HCT116 (cell line): ENCODE measurements at regions not wholly inside any gene's neighbourhood (a gene's known extent, or its start where the extent isn't known, plus 50 kb on each side); places are given as distances from the start of the nearest gene placed in this dataset.

Experiments
- ATAC-seq: fragments of 200-7000 bp; cut with Tn5 transposase; 2 replicates; pipeline ENCODE4 v1.9.1; 2020; ENCODE audit warnings: mild to moderate bottlenecking, moderate library complexity
- BruUV-seq: library from RNA; stranded (reverse); fragments of 400-500 nt; replicated peaks from 2 replicates; lab custom pipeline; 2021; lab: Mats Ljungman, UMichigan
- CTCF ChIA-PET: fragments of 300-600 bp; sonication (Branson Sonifier 250); formaldehyde crosslinking; loops from one replicate; lab custom pipeline; 2021; ENCODE audit warnings: antibody characterized with exemption; lab: Charles Lee
- POLR2A ChIA-PET: fragments of 300-600, 350-600 bp; sonication (Branson Sonifier 250); formaldehyde crosslinking; loops from one replicate; lab custom pipeline; 2021; ENCODE audit warnings: antibody characterized with exemption; lab: Charles Lee
- RAD21 ChIA-PET, 2 experiments: fragments of 300-600 bp; sonication (Branson Sonifier 250); formaldehyde crosslinking; loops; one replicate each; lab custom pipeline; 2023; ENCODE audit warnings: low total read pairs in 2 of 2; ENCODE audit not compliant: uncharacterized antibody in 2 of 2, unreplicated experiment in 2 of 2, low non-redundant PET in 1 of 2; lab: Charles Lee
- DNase-seq: peaks from one replicate; pipeline ENCODE4 v3.0.0-alpha.2; 2010; ENCODE audit warnings: low read depth, low spot score
- H2AFZ ChIP-seq: fragments of 200-600 bp; shearing (Covaris generic), sonication (generic); 2 replicates; pipeline ENCODE4 v1.6.1; 2017; ENCODE audit warnings: low read depth, mixed run types, mixed read lengths, antibody characterized with exemption, low read length; ENCODE audit not compliant: poor library complexity, severe bottlenecking
- H3K27ac ChIP-seq: 2 replicates; pipeline ENCODE4 v1.5.1; 2012; ENCODE audit warnings: low read depth, low read length
- H3K27me3 ChIP-seq: fragments of 200-600 bp; sonication (generic); 2 replicates; pipeline ENCODE4 v1.6.1; 2016; ENCODE audit warnings: mixed run types, low read length, mixed read lengths; ENCODE audit not compliant: insufficient read depth
- H3K36me3 ChIP-seq, 2 experiments: fragments of 200-500 bp in 1 of 2; fragments of 200-600 bp in 1 of 2; sonication (Bioruptor generic) in 1 of 2; sonication (generic) in 1 of 2; 2 replicates each; pipeline versions ENCODE4 v1.5.1 to v1.6.1; 2014 to 2016; ENCODE audit warnings: low read length in 2 of 2, inconsistent platforms in 1 of 2, mixed read lengths in 1 of 2, mixed run types in 1 of 2; ENCODE audit not compliant: insufficient read depth in 2 of 2, control insufficient read depth in 1 of 2
- H3K4me1 ChIP-seq, 2 experiments: fragments of 200-600 bp in 1 of 2; sonication (generic) in 1 of 2; 2 replicates each; pipeline versions ENCODE4 v1.5.1 to v1.6.1; 2012 to 2017; ENCODE audit warnings: low read length in 2 of 2, inconsistent platforms in 1 of 2, mild to moderate bottlenecking in 1 of 2, mixed read lengths in 1 of 2, mixed run types in 1 of 2, moderate library complexity in 1 of 2; ENCODE audit not compliant: insufficient read depth in 2 of 2, control insufficient read depth in 1 of 2
- H3K4me2 ChIP-seq: fragments of 200-600 bp; sonication (generic); 2 replicates; pipeline ENCODE4 v1.6.1; 2017; ENCODE audit warnings: mixed run types, low read length, mixed read lengths
- H3K4me3 ChIP-seq, 2 experiments: fragments of 200-600 bp in 1 of 2; sonication (generic) in 1 of 2; replicated peaks in 1 of 2; 2 replicates each; pipeline ENCODE4 v1.5.1; 2011 to 2016; ENCODE audit warnings: low read length in 2 of 2, control low read depth in 1 of 2, low read depth in 1 of 2, mild to moderate bottlenecking in 1 of 2, mixed read lengths in 1 of 2, mixed run types in 1 of 2
- H3K79me2 ChIP-seq: fragments of 200-600 bp; sonication (generic); 2 replicates; pipeline ENCODE4 v1.6.1; 2017; ENCODE audit warnings: mild to moderate bottlenecking, mixed run types, low read length, moderate library complexity, mixed read lengths; ENCODE audit not compliant: insufficient read depth
- H3K9ac ChIP-seq: fragments of 200-600 bp; sonication (generic); 2 replicates; pipeline ENCODE4 v1.6.1; 2016; ENCODE audit warnings: low read length, mixed read lengths
- H3K9me2 ChIP-seq: fragments of 200-600 bp; sonication (generic), shearing (Covaris generic); 2 replicates; pipeline ENCODE4 v1.6.1; 2017; ENCODE audit warnings: mixed run types, mild to moderate bottlenecking, moderate library complexity; ENCODE audit not compliant: insufficient read depth
- H3K9me3 ChIP-seq, 2 experiments: fragments of 200-500 bp in 1 of 2; fragments of 200-600 bp in 1 of 2; sonication (Bioruptor generic) in 1 of 2; sonication (generic) in 1 of 2; 2 replicates each; pipeline ENCODE4 v1.6.1; 2014 to 2017; ENCODE audit warnings: low read length in 2 of 2, mixed read lengths in 2 of 2, inconsistent platforms in 1 of 2, low read depth in 1 of 2, mild to moderate bottlenecking in 1 of 2, mixed run types in 1 of 2, moderate library complexity in 1 of 2; ENCODE audit not compliant: control insufficient read depth in 1 of 2, insufficient read depth in 1 of 2
- H4K20me1 ChIP-seq: fragments of 200-600 bp; sonication (generic), shearing (Covaris generic); 2 replicates; pipeline ENCODE4 v1.6.1; 2017; ENCODE audit warnings: mixed run types, mild to moderate bottlenecking, moderate library complexity; ENCODE audit not compliant: insufficient read depth
- ATF3 ChIP-seq: IDR thresholded peaks from 2 replicates; pipeline ENCODE4 v1.6.1; 2012
- CBX3 ChIP-seq: IDR thresholded peaks from 2 replicates; pipeline ENCODE4 v1.6.1; 2012; ENCODE audit warnings: low read depth
- CEBPB ChIP-seq: IDR thresholded peaks from 2 replicates; pipeline ENCODE4 v1.6.1; 2012; ENCODE audit warnings: low read depth
- CTCF ChIP-seq, 3 experiments: fragments of 200-600 bp in 1 of 3; sonication (generic) in 1 of 3; IDR thresholded peaks in 2 of 3; conservative IDR thresholded peaks in 1 of 3; 2 replicates each; pipeline ENCODE4 v1.5.1; 2012 to 2017; ENCODE audit warnings: low read depth in 2 of 3, low read length in 2 of 3, antibody characterized with exemption in 1 of 3, borderline replicate concordance in 1 of 3, control low read depth in 1 of 3, mild to moderate bottlenecking in 1 of 3, mixed read lengths in 1 of 3, mixed run types in 1 of 3, moderate library complexity in 1 of 3; ENCODE audit not compliant: insufficient read depth in 1 of 3
- EGR1 ChIP-seq: IDR thresholded peaks from 2 replicates; pipeline ENCODE4 v1.6.1; 2012; ENCODE audit warnings: low read depth
- ELF1 ChIP-seq: IDR thresholded peaks from 2 replicates; pipeline ENCODE4 v1.6.1; 2012; ENCODE audit warnings: low read depth, borderline replicate concordance
- EZH2 ChIP-seq: fragments of 200-600 bp; sonication (generic); IDR thresholded peaks from 2 replicates; pipeline ENCODE4 v1.6.1; 2017; ENCODE audit warnings: antibody characterized with exemption, mixed run types
- EZH2phosphoT487 ChIP-seq: fragments of 200-600 bp; IDR thresholded peaks from 2 replicates; pipeline ENCODE4 v1.6.1; 2018; ENCODE audit warnings: antibody characterized with exemption, borderline replicate concordance
- MAX ChIP-seq: IDR thresholded peaks from 2 replicates; pipeline ENCODE4 v1.6.1; 2012
- POLR2A ChIP-seq: IDR thresholded peaks from 2 replicates; pipeline ENCODE4 v1.7.0; 2011; ENCODE audit warnings: borderline replicate concordance; ENCODE audit not compliant: insufficient read depth, insufficient read length; ENCODE audit errors: extremely low read depth
- POLR2AphosphoS5 ChIP-seq: IDR thresholded peaks from 2 replicates; pipeline ENCODE4 v1.6.1; 2011; ENCODE audit warnings: mild to moderate bottlenecking, low read depth, low read length, moderate library complexity
- RAD21 ChIP-seq: IDR thresholded peaks from 2 replicates; pipeline ENCODE4 v1.6.1; 2012; ENCODE audit warnings: low read depth, mild to moderate bottlenecking
- REST ChIP-seq: IDR thresholded peaks from 2 replicates; pipeline ENCODE4 v1.6.1; 2012; ENCODE audit warnings: low read depth
- SIN3A ChIP-seq: IDR thresholded peaks from 2 replicates; pipeline ENCODE4 v1.6.1; 2012; ENCODE audit warnings: low read depth
- SP1 ChIP-seq: IDR thresholded peaks from 2 replicates; pipeline ENCODE4 v1.6.1; 2012; ENCODE audit warnings: low read depth
- TCF7L2 ChIP-seq: IDR thresholded peaks from 2 replicates; pipeline ENCODE4 v1.7.0; 2011; ENCODE audit warnings: borderline replicate concordance, inconsistent platforms; ENCODE audit not compliant: insufficient read depth, insufficient read length; ENCODE audit errors: extremely low read depth
- YY1 ChIP-seq: IDR thresholded peaks from 2 replicates; pipeline ENCODE4 v1.6.1; 2011; ENCODE audit warnings: low read length, low read depth, moderate library complexity, mild to moderate bottlenecking; ENCODE audit not compliant: insufficient replicate concordance; ENCODE audit errors: extremely low read depth
- ZFX ChIP-seq: fragments of 450-650 bp; IDR thresholded peaks from 2 replicates; pipeline ENCODE4 v1.6.1; 2017
- ZNF274 ChIP-seq: fragments of 200-500 bp; sonication (Bioruptor generic); IDR thresholded peaks from 2 replicates; pipeline ENCODE4 v1.6.1; 2014; ENCODE audit warnings: mild to moderate bottlenecking, low read depth, low read length, inconsistent platforms
- intact Hi-C: fragments of 100-400 bp; cut with micrococcal nuclease; formaldehyde crosslinking; loops from 2 replicates; pipeline ENCODE4 v1.10.0; 2022

GRCh38 chr14:84228702-84229101 is 1301.2 kb upstream of the FLRT2 start:
- DNase-seq (no peak), ATAC-seq (no peak)
- Histone ChIP-seq H2AFZ (no peak overlapping the region), H3K4me1 (no peaks in the 10 kb centered on the region), H3K79me2 (no peaks in the 10 kb centered on the region), H3K9me2 (no peaks in the 10 kb centered on the region), H3K4me3 (no peak overlapping the region), H4K20me1 (no peaks in the 10 kb centered on the region), H3K27ac (no peak overlapping the region), H3K36me3 (no peaks in the 10 kb centered on the region), H3K27me3 (no peaks in the 10 kb centered on the region)
- intact Hi-C loops: no loop called here
- no TSS peak for BruUV-seq
- no peak for TF ChIP-seq POLR2AphosphoS5
- TF ChIP-seq CTCF (IDR thresholded peaks at IDR 0.05 in 2 of 3, conservative IDR thresholded peaks at IDR 0.05 in 1 of 3; ENCODE audit: borderline replicate concordance in 1 of 3, insufficient read depth in 1 of 3, low read depth in 2 of 3, low read length in 2 of 3): no peak
- TF ChIP-seq ZFX: no peak
- TF ChIP-seq RAD21: no peak
- no peak for TF ChIP-seq EZH2phosphoT487
- TF ChIP-seq YY1: no peak
- no peak for TF ChIP-seq CEBPB
- no peak for TF ChIP-seq POLR2A
- TF ChIP-seq CBX3: no peak
- no peak for TF ChIP-seq ZNF274
- no peak for TF ChIP-seq TCF7L2
- no peak for TF ChIP-seq SP1
- no peak for TF ChIP-seq SIN3A
- TF ChIP-seq ELF1: no peak
- no peak for TF ChIP-seq EZH2
- TF ChIP-seq ATF3: no peak
- no peak for TF ChIP-seq MAX
- no peak for TF ChIP-seq EGR1
- TF ChIP-seq REST: no peak
- TF ChIP-seq, all 23 proteins: peak for 0
- POLR2A ChIA-PET: no interaction called here
- Histone ChIP-seq H3K9ac (no peak overlapping the region), H3K9me3 (peaks cover 10 to 27% of the 10 kb centered on the region in 2 experiments; a peak in 2 of 4 replicates), H3K4me2 (no peak overlapping the region)
- RAD21 ChIA-PET: no interaction called here
- CTCF ChIA-PET: no interaction called here
